Keratinocyte (primary cell): ENCODE measurements at regions not wholly inside any gene's neighbourhood (a gene's known extent, or its start where the extent isn't known, plus 50 kb on each side); places are given as distances from the start of the nearest gene placed in this dataset.

Experiments
- DNase-seq: peaks from one replicate; pipeline ENCODE4 v3.0.0-alpha.2; 2011; ENCODE audit warnings: low read depth, missing footprints, low spot score
- FAIRE-seq: peaks from 2 replicates; lab custom pipeline; 2011; peaks lifted over from hg19 to GRCh38; lab: Jason Lieb, UNC
- H2AFZ ChIP-seq: 2 replicates; pipeline ENCODE4 v1.6.0; 2012; ENCODE audit warnings: low read length, control low read depth, inconsistent platforms; ENCODE audit not compliant: control insufficient read depth
- H3K27ac ChIP-seq: 2 replicates; pipeline ENCODE4 v1.5.1; 2011; ENCODE audit warnings: low read length; ENCODE audit not compliant: control insufficient read depth, insufficient read depth
- H3K27me3 ChIP-seq: 3 replicates; pipeline ENCODE4 v1.6.0; 2011; ENCODE audit warnings: low read length; ENCODE audit not compliant: control insufficient read depth, insufficient read depth; ENCODE audit errors: extremely low read depth
- H3K36me3 ChIP-seq, 2 experiments: 2 replicates in 1 of 2; 3 replicates in 1 of 2; pipeline ENCODE4 v1.5.1; 2011; ENCODE audit warnings: low read length in 2 of 2, mild to moderate bottlenecking in 1 of 2; ENCODE audit not compliant: control insufficient read depth in 2 of 2, insufficient read depth in 2 of 2; ENCODE audit errors: extremely low read depth in 1 of 2
- H3K4me1 ChIP-seq: 3 replicates; pipeline ENCODE4 v1.5.1; 2011; ENCODE audit warnings: low read length; ENCODE audit not compliant: control insufficient read depth, insufficient read depth; ENCODE audit errors: extremely low read depth
- H3K4me2 ChIP-seq: 3 replicates; pipeline ENCODE4 v1.6.0; 2011; ENCODE audit warnings: low read depth, low read length; ENCODE audit not compliant: control insufficient read depth, insufficient read depth; ENCODE audit errors: extremely low read depth
- H3K4me3 ChIP-seq, 3 experiments: fragments of 200-600 bp in 1 of 3; sonication (generic) in 1 of 3; 2 replicates in 2 of 3; 3 replicates in 1 of 3; pipeline ENCODE4 v1.5.1; 2011 to 2016; ENCODE audit warnings: low read length in 3 of 3, mild to moderate bottlenecking in 3 of 3, control low read depth in 2 of 3, inconsistent platforms in 1 of 3, low read depth in 1 of 3, mixed read lengths in 1 of 3, mixed run types in 1 of 3, moderate library complexity in 1 of 3; ENCODE audit not compliant: control insufficient read depth in 2 of 3, insufficient read depth in 2 of 3; ENCODE audit errors: extremely low read depth in 1 of 3
- H3K79me2 ChIP-seq: 2 replicates; pipeline ENCODE4 v1.6.0; 2012; ENCODE audit warnings: low read length; ENCODE audit not compliant: control insufficient read depth, insufficient read depth
- H3K9ac ChIP-seq: 3 replicates; pipeline ENCODE4 v1.6.0; 2011; ENCODE audit warnings: low read length; ENCODE audit not compliant: control insufficient read depth, insufficient read depth; ENCODE audit errors: extremely low read depth
- H3K9me1 ChIP-seq: 3 replicates; pipeline ENCODE4 v1.6.0; 2011; ENCODE audit warnings: low read length; ENCODE audit not compliant: control insufficient read depth, insufficient read depth; ENCODE audit errors: extremely low read depth
- H3K9me3 ChIP-seq: 2 replicates; pipeline ENCODE4 v1.5.1; 2012; ENCODE audit warnings: low read depth, low read length; ENCODE audit not compliant: control insufficient read depth
- H4K20me1 ChIP-seq: 3 replicates; pipeline ENCODE4 v1.6.0; 2011; ENCODE audit warnings: low read length; ENCODE audit not compliant: control insufficient read depth, insufficient read depth; ENCODE audit errors: extremely low read depth
- EZH2 ChIP-seq: IDR thresholded peaks from one replicate; pipeline ENCODE4 v1.6.1; 2012; ENCODE audit warnings: inconsistent platforms, mild to moderate bottlenecking, low read length, moderate library complexity
- dilution Hi-C: fragments of 300-500 bp; cut with MboI; formaldehyde crosslinking; loops from one replicate; pipeline ENCODE4 v1.7.0; 2020; ENCODE audit warnings: low sequenced_read_pairs; ENCODE audit not compliant: extremely low pct_ligation_motif_present
- TF ChIP-seq, protein P1 (sequence below), 3 experiments: IDR thresholded peaks in 1 of 3; conservative IDR thresholded peaks in 1 of 3; optimal IDR thresholded peaks in 1 of 3; 2 replicates in 2 of 3; 3 replicates in 1 of 3; pipeline versions ENCODE3 to v1.5.1; 2011; ENCODE audit warnings: low read length in 3 of 3, mild to moderate bottlenecking in 3 of 3, moderate library complexity in 2 of 3, control low read depth in 1 of 3, inconsistent platforms in 1 of 3; ENCODE audit not compliant: insufficient read depth in 2 of 3; ENCODE audit errors: extremely low read depth in 1 of 3

DNA sequence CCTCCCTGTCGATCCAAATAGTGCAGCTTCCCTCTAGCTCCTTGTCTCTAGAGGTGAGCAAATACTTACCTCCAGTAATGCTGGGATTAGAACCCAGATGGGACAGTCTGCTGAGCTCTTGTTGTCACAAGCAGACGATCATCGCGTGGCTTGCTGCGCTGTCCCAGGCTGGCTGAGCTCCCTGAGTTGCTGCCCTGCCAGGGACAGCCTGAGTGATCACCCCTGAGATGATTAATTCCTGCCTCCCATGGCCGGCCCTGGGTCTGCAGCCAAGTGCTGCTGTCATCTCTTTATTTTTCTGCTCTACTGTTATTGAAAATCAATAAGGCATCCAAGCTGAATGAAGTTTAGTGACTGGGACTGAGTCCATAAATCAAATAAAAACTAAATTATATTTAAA is 94.0 kb upstream of the ALDH1B1 start:
- Histone ChIP-seq H2AFZ (no peak overlapping the region), H3K27me3 (peaks cover 5% of the 10 kb centered on the region), H3K27ac (no peak overlapping the region), H3K4me1 (no peaks in the 10 kb centered on the region), H3K36me3 (no peaks in the 10 kb centered on the region), H3K9me1 (no peaks in the 10 kb centered on the region), H3K79me2 (no peaks in the 10 kb centered on the region), H3K4me3 (no peak overlapping the region), H4K20me1 (no peaks in the 10 kb centered on the region), H3K9ac (no peak overlapping the region), H3K9me3 (no peaks in the 10 kb centered on the region), H3K4me2 (no peak overlapping the region)
- FAIRE-seq (no peak), DNase-seq (no peak)
- TF ChIP-seq EZH2: no peak
- TF ChIP-seq, protein P1, sequence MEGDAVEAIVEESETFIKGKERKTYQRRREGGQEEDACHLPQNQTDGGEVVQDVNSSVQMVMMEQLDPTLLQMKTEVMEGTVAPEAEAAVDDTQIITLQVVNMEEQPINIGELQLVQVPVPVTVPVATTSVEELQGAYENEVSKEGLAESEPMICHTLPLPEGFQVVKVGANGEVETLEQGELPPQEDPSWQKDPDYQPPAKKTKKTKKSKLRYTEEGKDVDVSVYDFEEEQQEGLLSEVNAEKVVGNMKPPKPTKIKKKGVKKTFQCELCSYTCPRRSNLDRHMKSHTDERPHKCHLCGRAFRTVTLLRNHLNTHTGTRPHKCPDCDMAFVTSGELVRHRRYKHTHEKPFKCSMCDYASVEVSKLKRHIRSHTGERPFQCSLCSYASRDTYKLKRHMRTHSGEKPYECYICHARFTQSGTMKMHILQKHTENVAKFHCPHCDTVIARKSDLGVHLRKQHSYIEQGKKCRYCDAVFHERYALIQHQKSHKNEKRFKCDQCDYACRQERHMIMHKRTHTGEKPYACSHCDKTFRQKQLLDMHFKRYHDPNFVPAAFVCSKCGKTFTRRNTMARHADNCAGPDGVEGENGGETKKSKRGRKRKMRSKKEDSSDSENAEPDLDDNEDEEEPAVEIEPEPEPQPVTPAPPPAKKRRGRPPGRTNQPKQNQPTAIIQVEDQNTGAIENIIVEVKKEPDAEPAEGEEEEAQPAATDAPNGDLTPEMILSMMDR (optimal IDR thresholded peaks at IDR 0.05 in 1 of 3, IDR thresholded peaks at IDR 0.05 in 1 of 3, conservative IDR thresholded peaks at IDR 0.05 in 1 of 3; ENCODE audit: extremely low read depth in 1 of 3, insufficient read depth in 2 of 3, low read length in 3 of 3): no peak
- dilution Hi-C loops: no loop called here

DNA sequence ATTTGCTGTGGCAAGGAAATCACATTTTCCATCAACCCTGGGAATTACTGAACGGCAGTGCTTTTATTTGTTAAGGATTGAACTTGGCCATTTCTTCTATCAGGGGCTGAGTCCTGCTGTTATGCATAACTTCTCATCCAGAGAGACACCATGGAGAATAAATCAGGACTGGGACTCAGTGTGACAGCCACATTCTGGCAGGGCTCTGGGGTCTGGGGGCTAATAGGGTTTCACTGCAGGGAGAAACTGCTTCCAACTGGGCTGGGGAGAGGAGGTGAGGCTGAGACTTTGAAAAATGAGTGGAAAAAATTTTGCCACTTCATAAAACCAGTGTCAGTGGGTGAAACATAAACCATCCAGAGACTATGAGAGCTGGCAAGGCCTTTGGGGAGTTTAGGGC is 95.7 kb upstream of the ALDH1B1 start:
- H3K9me3 ChIP-seq: no peaks in the 10 kb centered on the region
- no peak overlapping the region for H2AFZ ChIP-seq
- no peak overlapping the region for H3K4me3 ChIP-seq
- dilution Hi-C loops: no loop called here
- FAIRE-seq (no peak), DNase-seq (no peak)
- H3K27me3 ChIP-seq: peaks cover 11% of the 10 kb centered on the region
- H3K4me2 ChIP-seq: no peak overlapping the region
- H3K9ac ChIP-seq: no peak overlapping the region
- H3K27ac ChIP-seq: no peak overlapping the region
- no peaks in the 10 kb centered on the region for H3K9me1 ChIP-seq
- no peak for TF ChIP-seq EZH2
- TF ChIP-seq, protein P1 (optimal IDR thresholded peaks at IDR 0.05 in 1 of 3, IDR thresholded peaks at IDR 0.05 in 1 of 3, conservative IDR thresholded peaks at IDR 0.05 in 1 of 3; ENCODE audit: extremely low read depth in 1 of 3, insufficient read depth in 2 of 3, low read length in 3 of 3): no peak
- H4K20me1 ChIP-seq: no peaks in the 10 kb centered on the region
- no peaks in the 10 kb centered on the region for H3K36me3 ChIP-seq
- H3K4me1 ChIP-seq: no peaks in the 10 kb centered on the region
- H3K79me2 ChIP-seq: no peaks in the 10 kb centered on the region
